GM23338 (cell line): ENCODE measurements at regions not wholly inside any gene's neighbourhood (a gene's known extent, or its start where the extent isn't known, plus 50 kb on each side); places are given as distances from the start of the nearest gene placed in this dataset.

Experiments used
- CREB1 ChIP-seq: fragments of 250-450 bp; sonication (Bioruptor Pico); IDR thresholded peaks from 2 replicates; pipeline ENCODE4 v1.5.0; 2020; ENCODE audit warnings: low read depth, mild to moderate bottlenecking, moderate library complexity
- EZH2 ChIP-seq: fragments of 200-600 bp; sonication (generic); IDR thresholded peaks from one replicate; pipeline ENCODE4 v1.8.0; 2017; ENCODE audit warnings: antibody characterized with exemption, mild to moderate bottlenecking, low read depth; ENCODE audit not compliant: unreplicated experiment
- EZH2phosphoT487 ChIP-seq: fragments of 200-600 bp; sonication (generic); IDR thresholded peaks from one replicate; pipeline ENCODE4 v1.8.1; 2018; ENCODE audit warnings: antibody characterized with exemption; ENCODE audit not compliant: unreplicated experiment
- JUNB ChIP-seq: IDR thresholded peaks from one replicate; pipeline ENCODE4 v1.6.1; 2016; ENCODE audit warnings: antibody characterized with exemption; ENCODE audit not compliant: unreplicated experiment
- NANOG ChIP-seq: IDR thresholded peaks from 2 replicates; pipeline ENCODE4 v1.6.1; 2016; ENCODE audit warnings: antibody characterized with exemption, borderline replicate concordance
- POLR2AphosphoS5 ChIP-seq: IDR thresholded peaks from 2 replicates; pipeline ENCODE4 v1.6.1; 2016; ENCODE audit warnings: antibody characterized with exemption, low read depth
- STAT1 ChIP-seq: IDR thresholded peaks from one replicate; pipeline ENCODE4 v1.6.1; 2016; ENCODE audit warnings: antibody characterized with exemption; ENCODE audit not compliant: unreplicated experiment
- ZNF114 ChIP-seq: fragments of 250-450 bp; sonication (Bioruptor Pico); IDR thresholded peaks from 2 replicates; pipeline ENCODE4 v1.5.0; 2020; ENCODE audit warnings: mild to moderate bottlenecking, moderate library complexity
- ZNF331 ChIP-seq: fragments of 250-450 bp; sonication (Bioruptor Pico); IDR thresholded peaks from 2 replicates; pipeline ENCODE4 v1.5.0; 2020; ENCODE audit warnings: low read depth, mild to moderate bottlenecking, moderate library complexity
- TF ChIP-seq, protein P1 (sequence below), 2 experiments: fragments of 200-600 bp in 1 of 2; sonication (generic) in 1 of 2; conservative IDR thresholded peaks; 2 replicates each; pipeline versions ENCODE4 v1.5.1 to v1.6.1; 2016 to 2017; ENCODE audit warnings: antibody characterized with exemption in 2 of 2, low read depth in 2 of 2, mild to moderate bottlenecking in 2 of 2, moderate library complexity in 1 of 2
- TF ChIP-seq, protein P2 (sequence below): IDR thresholded peaks from one replicate; pipeline ENCODE4 v1.6.1; 2018; ENCODE audit warnings: antibody characterized with exemption; ENCODE audit not compliant: unreplicated experiment
- TF ChIP-seq, protein P3 (sequence below): IDR thresholded peaks from 2 replicates; pipeline ENCODE4 v1.6.1; 2016; ENCODE audit warnings: antibody characterized with exemption

DNA sequence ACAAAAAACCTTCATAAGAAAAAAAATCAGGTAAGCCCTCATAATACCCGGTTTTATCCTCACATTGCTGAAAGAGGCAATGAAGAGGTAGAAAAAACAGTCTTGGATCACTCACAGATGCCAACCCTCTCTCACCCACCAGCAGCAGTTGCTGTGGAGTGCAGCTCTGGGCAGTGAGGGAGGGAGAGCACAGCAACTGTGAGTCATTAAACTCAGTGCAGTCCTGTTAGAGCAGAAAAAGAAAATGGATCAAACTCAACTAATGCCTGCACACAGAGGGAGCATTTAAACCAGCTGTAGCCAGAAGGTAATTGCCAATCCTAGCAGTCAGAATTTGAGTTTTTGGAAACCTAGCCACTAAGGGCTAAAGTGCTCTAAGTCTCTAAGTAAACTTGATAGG, 1050.6 kb upstream of the ALCAM start:
- TF ChIP-seq, protein P1, sequence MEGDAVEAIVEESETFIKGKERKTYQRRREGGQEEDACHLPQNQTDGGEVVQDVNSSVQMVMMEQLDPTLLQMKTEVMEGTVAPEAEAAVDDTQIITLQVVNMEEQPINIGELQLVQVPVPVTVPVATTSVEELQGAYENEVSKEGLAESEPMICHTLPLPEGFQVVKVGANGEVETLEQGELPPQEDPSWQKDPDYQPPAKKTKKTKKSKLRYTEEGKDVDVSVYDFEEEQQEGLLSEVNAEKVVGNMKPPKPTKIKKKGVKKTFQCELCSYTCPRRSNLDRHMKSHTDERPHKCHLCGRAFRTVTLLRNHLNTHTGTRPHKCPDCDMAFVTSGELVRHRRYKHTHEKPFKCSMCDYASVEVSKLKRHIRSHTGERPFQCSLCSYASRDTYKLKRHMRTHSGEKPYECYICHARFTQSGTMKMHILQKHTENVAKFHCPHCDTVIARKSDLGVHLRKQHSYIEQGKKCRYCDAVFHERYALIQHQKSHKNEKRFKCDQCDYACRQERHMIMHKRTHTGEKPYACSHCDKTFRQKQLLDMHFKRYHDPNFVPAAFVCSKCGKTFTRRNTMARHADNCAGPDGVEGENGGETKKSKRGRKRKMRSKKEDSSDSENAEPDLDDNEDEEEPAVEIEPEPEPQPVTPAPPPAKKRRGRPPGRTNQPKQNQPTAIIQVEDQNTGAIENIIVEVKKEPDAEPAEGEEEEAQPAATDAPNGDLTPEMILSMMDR (conservative IDR thresholded peaks at IDR 0.05; ENCODE audit: low read depth in 2 of 2) = no peak
- no peak for TF ChIP-seq POLR2AphosphoS5
- TF ChIP-seq EZH2 = no peak
- TF ChIP-seq JUNB = no peak
- TF ChIP-seq, protein P2, sequence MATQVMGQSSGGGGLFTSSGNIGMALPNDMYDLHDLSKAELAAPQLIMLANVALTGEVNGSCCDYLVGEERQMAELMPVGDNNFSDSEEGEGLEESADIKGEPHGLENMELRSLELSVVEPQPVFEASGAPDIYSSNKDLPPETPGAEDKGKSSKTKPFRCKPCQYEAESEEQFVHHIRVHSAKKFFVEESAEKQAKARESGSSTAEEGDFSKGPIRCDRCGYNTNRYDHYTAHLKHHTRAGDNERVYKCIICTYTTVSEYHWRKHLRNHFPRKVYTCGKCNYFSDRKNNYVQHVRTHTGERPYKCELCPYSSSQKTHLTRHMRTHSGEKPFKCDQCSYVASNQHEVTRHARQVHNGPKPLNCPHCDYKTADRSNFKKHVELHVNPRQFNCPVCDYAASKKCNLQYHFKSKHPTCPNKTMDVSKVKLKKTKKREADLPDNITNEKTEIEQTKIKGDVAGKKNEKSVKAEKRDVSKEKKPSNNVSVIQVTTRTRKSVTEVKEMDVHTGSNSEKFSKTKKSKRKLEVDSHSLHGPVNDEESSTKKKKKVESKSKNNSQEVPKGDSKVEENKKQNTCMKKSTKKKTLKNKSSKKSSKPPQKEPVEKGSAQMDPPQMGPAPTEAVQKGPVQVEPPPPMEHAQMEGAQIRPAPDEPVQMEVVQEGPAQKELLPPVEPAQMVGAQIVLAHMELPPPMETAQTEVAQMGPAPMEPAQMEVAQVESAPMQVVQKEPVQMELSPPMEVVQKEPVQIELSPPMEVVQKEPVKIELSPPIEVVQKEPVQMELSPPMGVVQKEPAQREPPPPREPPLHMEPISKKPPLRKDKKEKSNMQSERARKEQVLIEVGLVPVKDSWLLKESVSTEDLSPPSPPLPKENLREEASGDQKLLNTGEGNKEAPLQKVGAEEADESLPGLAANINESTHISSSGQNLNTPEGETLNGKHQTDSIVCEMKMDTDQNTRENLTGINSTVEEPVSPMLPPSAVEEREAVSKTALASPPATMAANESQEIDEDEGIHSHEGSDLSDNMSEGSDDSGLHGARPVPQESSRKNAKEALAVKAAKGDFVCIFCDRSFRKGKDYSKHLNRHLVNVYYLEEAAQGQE = no peak
- TF ChIP-seq, protein P3, sequence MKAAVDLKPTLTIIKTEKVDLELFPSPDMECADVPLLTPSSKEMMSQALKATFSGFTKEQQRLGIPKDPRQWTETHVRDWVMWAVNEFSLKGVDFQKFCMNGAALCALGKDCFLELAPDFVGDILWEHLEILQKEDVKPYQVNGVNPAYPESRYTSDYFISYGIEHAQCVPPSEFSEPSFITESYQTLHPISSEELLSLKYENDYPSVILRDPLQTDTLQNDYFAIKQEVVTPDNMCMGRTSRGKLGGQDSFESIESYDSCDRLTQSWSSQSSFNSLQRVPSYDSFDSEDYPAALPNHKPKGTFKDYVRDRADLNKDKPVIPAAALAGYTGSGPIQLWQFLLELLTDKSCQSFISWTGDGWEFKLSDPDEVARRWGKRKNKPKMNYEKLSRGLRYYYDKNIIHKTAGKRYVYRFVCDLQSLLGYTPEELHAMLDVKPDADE = no peak
- TF ChIP-seq EZH2phosphoT487 = no peak
- TF ChIP-seq STAT1 = no peak
- TF ChIP-seq CREB1 = no peak
- no peak for TF ChIP-seq ZNF114
- no peak for TF ChIP-seq ZNF331 (CRISPR knock-in tag)
- TF ChIP-seq NANOG = no peak
